NCI-H1048 (cell line): ENCODE measurements at regions not wholly inside any gene's neighbourhood (a gene's known extent, or its start where the extent isn't known, plus 50 kb on each side); places are given as distances from the start of the nearest gene placed in this dataset.
"Not testable (repeated sequence)": the region's sequence is repeated elsewhere in the genome, so short reads cannot be mapped to it uniquely, and the experiment has no call there.

Source experiments
- DNase-seq: peaks from one replicate; lab custom pipeline; 2025; lab: John Stamatoyannopoulos, UW

DNA sequence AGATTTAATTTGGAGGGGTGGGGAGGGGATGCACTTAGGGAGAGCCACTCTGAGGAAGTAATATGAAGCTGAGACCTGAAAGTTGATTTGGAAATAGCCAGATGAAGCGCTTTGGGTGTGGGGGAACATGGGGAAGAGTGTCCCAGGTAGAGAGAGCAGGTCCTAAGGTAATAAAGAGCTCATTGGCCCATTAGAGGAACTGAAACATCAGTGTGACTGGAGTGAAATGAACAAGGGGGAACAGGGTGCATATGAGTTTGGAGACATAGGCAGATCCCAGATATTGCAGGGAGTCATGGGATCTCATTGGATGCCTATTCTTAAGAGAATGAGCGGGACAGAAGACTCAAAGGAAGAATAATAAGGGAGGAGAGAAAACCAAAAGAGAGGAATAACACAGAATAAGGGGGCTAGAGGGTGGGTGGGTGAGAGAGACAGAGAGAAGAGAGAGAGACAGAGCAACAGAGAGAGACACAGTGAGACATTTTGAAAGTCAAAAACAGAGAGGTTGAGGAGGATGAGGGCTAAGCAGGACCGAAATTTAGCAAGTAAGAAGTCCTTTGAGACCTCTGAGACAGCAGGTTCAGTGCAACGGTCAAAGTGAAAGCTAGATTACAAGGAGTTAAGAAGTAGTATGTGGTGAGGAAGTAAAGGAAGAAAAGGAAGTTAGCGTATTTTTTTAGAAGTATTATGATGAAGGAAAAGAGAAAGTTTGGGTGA is 54.1 kb upstream of the NOTCH2NLA start:
- DNase-seq, result not testable (repeated sequence)

DNA sequence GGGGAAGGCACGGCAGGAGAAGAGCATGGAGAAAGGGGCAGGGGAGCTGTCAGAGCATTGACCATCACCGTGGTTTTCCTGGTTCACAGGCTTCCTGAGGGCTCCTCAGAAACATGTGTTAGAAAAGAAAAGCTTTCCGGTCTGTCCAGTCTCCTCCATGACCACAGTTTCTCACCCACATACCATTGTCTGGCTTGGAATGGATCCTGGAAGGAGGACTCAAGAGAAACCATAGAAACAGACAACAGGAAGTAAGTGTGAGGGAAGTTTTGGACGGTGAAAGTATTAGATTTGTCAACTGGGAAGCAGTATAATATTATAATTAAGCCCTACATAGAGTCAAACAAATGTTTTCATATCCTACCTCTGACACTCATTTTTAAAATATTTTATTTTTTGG is 52.7 kb upstream of the NOTCH2NLA start:
- not testable (repeated sequence) for DNase-seq

DNA sequence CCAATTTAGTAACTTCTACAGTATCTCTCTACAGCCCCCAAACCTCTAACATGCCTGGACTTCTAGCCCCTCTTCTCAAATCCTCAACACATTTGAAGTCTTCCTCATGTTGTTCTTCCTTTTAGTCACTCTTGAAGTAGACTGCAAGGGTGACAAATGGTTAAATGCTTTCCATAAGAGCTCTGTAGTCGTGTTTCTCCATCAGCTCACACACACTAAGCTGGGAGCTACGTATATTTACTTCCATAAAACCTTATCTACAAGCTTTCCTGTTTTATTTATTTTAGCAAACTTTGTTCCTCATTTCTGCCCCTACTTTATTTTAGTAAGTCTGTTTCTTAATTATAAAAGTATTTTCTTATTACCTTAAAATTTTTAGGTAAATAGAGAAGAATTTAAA is 49.9 kb upstream of the NOTCH2NLA start:
- DNase-seq, result not testable (repeated sequence)
